ENCODE measurements at regions not wholly inside any gene's neighbourhood (a gene's known extent, or its start where the extent isn't known, plus 50 kb on each side); places are given as distances from the start of the nearest gene placed in this dataset.
"Not testable (repeated sequence)": the region's sequence is repeated elsewhere in the genome, so short reads cannot be mapped to it uniquely, and the experiment has no call there.

GRCh38 chr12:25313266-25313990, 62.7 kb upstream of the KRAS start:
- DNase-seq (ENCODE audit: extremely low read depth in 1 of 11, low read depth in 9 of 11, low spot score in 4 of 11): not testable (repeated sequence)

GRCh38 chr12:25311506-25311905, 60.8 kb upstream of the KRAS start:
- DNase-seq (ENCODE audit: extremely low read depth in 1 of 11, low read depth in 9 of 11, low spot score in 4 of 11): no peak

- DNase-seq (ENCODE audit: extremely low read depth in 1 of 11, low read depth in 9 of 11, low spot score in 4 of 11): not testable (repeated sequence)
Observed at GRCh38 chr12:25310071-25310470, 59.3 kb upstream of the KRAS start.

- DNase-seq (ENCODE audit: extremely low read depth in 1 of 11, low read depth in 9 of 11, low spot score in 4 of 11): no peak
Observed at GRCh38 chr12:25308756-25309155, 58.0 kb upstream of the KRAS start.

- no peak for DNase-seq (ENCODE audit: extremely low read depth in 1 of 11, low read depth in 9 of 11, low spot score in 4 of 11)
Observed at GRCh38 chr12:25307818-25308217, 57.1 kb upstream of the KRAS start.

- DNase-seq (ENCODE audit: extremely low read depth in 1 of 11, low read depth in 9 of 11, low spot score in 4 of 11): no peak
Observed at GRCh38 chr12:25301798-25302197, 51.1 kb upstream of the KRAS start.

Measured in renal cortex interstitium (tissue), 11 donors.